Mesothelial cell of epicardium (in vitro differentiated cells): ENCODE measurements at regions not wholly inside any gene's neighbourhood (a gene's known extent, or its start where the extent isn't known, plus 50 kb on each side); places are given as distances from the start of the nearest gene placed in this dataset.

Source experiments
- DNase-seq, 2 experiments: peaks; one replicate each; pipeline ENCODE4 v3.0.0; 2021; ENCODE audit warnings: low spot score in 2 of 2; ENCODE audit not compliant: unreplicated experiment in 2 of 2
- H3K27ac Mint-ChIP-seq: 2 replicates; pipeline ENCODE4 v1.8.0; 2021; ENCODE audit warnings: mixed read lengths
- H3K27me3 Mint-ChIP-seq: 2 replicates; pipeline ENCODE4 v1.8.0; 2021; ENCODE audit warnings: low read depth, mixed read lengths
- H3K36me3 Mint-ChIP-seq: 2 replicates; pipeline ENCODE4 v1.8.0; 2021; ENCODE audit warnings: mixed read lengths
- H3K4me1 Mint-ChIP-seq: 2 replicates; pipeline ENCODE4 v1.8.0; 2021; ENCODE audit warnings: mixed read lengths
- H3K4me3 Mint-ChIP-seq: 2 replicates; pipeline ENCODE4 v1.8.0; 2021; ENCODE audit warnings: mild to moderate bottlenecking, moderate library complexity, mixed read lengths
- H3K9me3 Mint-ChIP-seq: 2 replicates; pipeline ENCODE4 v1.8.0; 2021; ENCODE audit warnings: mixed read lengths
- TF ChIP-seq, protein P1 (sequence below): fragments of 200-600 bp; sonication (generic); IDR thresholded peaks from one replicate; pipeline ENCODE4 v1.5.0; 2021; ENCODE audit warnings: antibody characterized with exemption; ENCODE audit not compliant: unreplicated experiment

DNA sequence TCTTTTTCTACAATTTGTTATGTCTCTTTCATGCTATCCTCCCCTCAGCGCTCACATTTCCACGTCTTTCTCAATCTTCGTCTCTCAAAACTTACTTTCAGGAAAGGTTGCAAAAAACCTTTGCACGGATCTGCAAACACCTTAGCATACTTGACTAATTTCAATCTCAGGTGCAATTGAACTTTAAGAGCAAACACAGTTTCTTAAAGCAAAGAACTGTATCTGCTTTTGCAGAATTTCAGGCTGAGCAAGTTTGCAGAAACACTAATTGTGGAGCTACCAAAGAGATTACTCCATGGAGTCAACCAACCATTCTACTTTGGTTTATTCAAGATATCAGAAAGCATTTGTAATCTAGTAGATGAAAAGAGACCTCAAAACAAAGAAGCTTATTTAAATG, 668.2 kb upstream of the MARCKS start:
- H3K4me3 Mint-ChIP-seq = no peak overlapping the region
- DNase-seq = no peak
- H3K9me3 Mint-ChIP-seq = peaks cover 17% of the 10 kb centered on the region
- no peak overlapping the region for H3K27ac Mint-ChIP-seq
- H3K27me3 Mint-ChIP-seq = no peaks in the 10 kb centered on the region
- H3K36me3 Mint-ChIP-seq = peaks cover 9% of the 10 kb centered on the region
- H3K4me1 Mint-ChIP-seq = peaks cover 10% of the 10 kb centered on the region
- TF ChIP-seq, protein P1, sequence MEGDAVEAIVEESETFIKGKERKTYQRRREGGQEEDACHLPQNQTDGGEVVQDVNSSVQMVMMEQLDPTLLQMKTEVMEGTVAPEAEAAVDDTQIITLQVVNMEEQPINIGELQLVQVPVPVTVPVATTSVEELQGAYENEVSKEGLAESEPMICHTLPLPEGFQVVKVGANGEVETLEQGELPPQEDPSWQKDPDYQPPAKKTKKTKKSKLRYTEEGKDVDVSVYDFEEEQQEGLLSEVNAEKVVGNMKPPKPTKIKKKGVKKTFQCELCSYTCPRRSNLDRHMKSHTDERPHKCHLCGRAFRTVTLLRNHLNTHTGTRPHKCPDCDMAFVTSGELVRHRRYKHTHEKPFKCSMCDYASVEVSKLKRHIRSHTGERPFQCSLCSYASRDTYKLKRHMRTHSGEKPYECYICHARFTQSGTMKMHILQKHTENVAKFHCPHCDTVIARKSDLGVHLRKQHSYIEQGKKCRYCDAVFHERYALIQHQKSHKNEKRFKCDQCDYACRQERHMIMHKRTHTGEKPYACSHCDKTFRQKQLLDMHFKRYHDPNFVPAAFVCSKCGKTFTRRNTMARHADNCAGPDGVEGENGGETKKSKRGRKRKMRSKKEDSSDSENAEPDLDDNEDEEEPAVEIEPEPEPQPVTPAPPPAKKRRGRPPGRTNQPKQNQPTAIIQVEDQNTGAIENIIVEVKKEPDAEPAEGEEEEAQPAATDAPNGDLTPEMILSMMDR = no peak

DNA sequence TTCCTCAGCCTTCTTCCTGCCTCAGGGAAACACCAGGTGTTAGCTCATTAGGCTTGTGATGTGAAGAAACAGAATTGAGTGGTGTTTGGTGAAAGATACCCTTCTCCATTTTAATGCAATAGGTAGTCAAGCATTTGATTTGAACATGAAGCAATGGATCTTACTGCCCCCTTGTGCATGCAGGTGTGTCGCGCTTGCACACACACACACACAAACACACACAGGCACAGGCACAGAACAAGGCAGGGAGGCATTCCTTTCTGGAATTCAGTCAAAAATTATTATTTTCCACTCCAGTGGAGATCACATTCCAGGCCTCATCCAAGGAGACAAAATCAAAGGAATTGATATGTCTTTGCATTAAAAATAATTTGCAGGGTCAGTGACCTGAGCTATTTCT, 667.0 kb upstream of the MARCKS start:
- Mint-ChIP-seq H3K27me3 (no peaks in the 10 kb centered on the region), H3K4me3 (no peak overlapping the region), H3K9me3 (peaks cover 24% of the 10 kb centered on the region), H3K4me1 (peaks cover 6% of the 10 kb centered on the region), H3K27ac (no peak overlapping the region), H3K36me3 (peaks cover 9% of the 10 kb centered on the region)
- no peak for DNase-seq
- TF ChIP-seq, protein P1 = no peak

DNA sequence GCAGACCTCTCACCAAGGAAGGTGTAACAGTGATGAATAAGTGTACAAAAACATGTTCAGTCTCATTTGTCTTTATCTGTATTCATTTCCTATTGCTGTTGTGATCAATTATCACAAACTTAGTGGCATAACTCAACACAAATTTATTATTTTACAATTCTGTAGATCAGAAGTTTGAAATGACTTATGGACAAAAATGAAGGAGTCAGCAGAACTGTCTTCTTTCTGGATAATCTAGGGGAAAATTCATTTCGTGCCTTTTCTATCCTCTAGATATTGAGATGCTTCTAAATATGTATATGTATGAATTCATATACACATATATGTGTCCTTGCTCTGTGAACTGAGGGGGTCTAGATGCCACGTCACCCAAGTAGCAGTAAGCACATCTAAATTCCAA, 663.1 kb upstream of the MARCKS start:
- no peak overlapping the region for H3K4me3 Mint-ChIP-seq
- no peak overlapping the region for H3K27ac Mint-ChIP-seq
- H3K27me3 Mint-ChIP-seq = no peaks in the 10 kb centered on the region
- TF ChIP-seq, protein P1 = no peak
- H3K9me3 Mint-ChIP-seq = peaks cover 24% of the 10 kb centered on the region
- no peaks in the 10 kb centered on the region for H3K4me1 Mint-ChIP-seq
- H3K36me3 Mint-ChIP-seq = peaks cover 9% of the 10 kb centered on the region
- DNase-seq = no peak

DNA sequence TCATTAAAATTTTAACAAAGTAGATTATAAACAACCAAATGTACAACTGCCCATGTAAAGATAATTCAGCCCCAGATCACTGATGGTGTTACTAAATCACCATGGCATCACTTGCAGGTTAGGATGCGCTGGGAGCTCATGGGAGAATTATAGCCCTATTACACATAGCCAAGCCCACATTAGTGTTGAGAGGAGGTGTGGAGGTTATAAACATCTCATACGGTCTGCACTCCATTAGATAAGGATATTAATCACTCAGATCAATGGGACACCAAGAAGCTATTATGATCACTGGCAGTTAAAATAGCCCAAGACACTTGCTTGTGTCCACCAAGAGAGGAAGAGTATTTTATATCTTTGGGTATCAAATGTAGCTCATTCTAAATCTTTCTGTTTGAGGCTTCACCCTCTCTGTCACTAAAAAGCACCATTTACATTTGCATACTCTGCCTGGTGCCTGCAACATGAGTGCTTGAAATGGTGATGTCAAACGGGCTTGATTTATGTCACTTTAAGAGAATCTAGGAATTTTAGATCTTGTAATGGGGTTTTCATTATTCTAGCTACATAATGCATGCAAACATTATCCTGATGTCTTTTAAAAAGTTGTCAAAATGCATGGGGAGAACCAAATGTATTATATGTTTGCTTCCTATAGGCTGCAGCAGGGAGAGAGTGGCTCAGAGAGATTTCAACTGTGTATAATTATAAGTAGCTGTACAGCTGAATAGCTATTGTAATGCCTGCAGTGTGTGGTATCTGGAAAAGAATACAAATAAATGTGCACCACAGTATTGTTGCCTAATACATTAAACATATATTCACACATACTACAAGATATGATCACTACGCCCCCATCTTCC, 654.1 kb upstream of the MARCKS start:
- Mint-ChIP-seq H3K9me3 (no peaks in the 10 kb centered on the region), H3K27ac (no peak overlapping the region), H3K27me3 (no peaks in the 10 kb centered on the region), H3K4me3 (no peak overlapping the region), H3K36me3 (no peaks in the 10 kb centered on the region), H3K4me1 (peaks cover 10% of the 10 kb centered on the region)
- TF ChIP-seq, protein P1 = no peak
- DNase-seq = no peak

DNA sequence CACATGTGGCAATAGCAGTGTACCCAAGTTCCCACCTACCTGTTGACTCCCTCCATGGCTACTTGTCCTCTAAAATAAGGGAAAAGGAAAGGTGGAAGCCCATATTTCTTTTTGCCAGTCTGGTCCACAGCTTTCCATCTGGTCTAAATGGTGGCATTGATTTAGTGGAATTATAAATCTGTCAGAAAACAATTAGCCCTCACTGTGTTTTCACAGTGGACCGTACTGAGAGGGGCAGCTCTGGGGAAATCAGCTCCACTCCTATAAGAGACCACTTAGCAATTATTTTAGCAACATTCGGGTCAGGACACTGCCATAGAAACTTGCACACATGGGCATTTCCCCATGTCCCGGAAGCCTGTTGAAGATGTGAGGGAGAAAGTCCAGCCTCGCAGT, 653.4 kb upstream of the MARCKS start:
- no peak overlapping the region for H3K4me3 Mint-ChIP-seq
- H3K27me3 Mint-ChIP-seq = no peaks in the 10 kb centered on the region
- H3K4me1 Mint-ChIP-seq = peaks cover 16% of the 10 kb centered on the region
- no peak for DNase-seq
- TF ChIP-seq, protein P1 = no peak
- no peaks in the 10 kb centered on the region for H3K36me3 Mint-ChIP-seq
- H3K9me3 Mint-ChIP-seq = no peaks in the 10 kb centered on the region
- H3K27ac Mint-ChIP-seq = no peak overlapping the region
